NCI-H2029 (cell line): ENCODE measurements at regions not wholly inside any gene's neighbourhood (a gene's known extent, or its start where the extent isn't known, plus 50 kb on each side); places are given as distances from the start of the nearest gene placed in this dataset.

Experiments
- DNase-seq: peaks from one replicate; lab custom pipeline; 2025; lab: John Stamatoyannopoulos, UW

DNA sequence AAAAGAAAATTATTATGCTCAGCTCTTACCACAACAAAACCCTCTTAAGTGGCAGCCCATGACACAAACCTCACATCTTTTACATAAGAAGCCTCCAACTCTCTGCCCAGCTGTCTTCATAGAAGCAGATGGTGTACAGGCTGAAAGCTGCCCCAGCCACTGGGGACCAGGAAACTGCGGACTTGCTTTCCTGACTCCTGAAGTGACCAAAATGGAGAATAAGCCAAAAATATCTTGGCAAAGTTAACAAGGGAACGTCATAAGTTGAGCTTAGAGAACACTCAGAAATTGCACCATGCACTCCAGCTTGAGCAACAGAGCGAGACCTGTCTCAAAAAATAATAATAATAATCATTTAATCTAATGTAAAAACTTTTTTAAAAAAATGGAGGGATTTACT lies 160.3 kb upstream of the CDYL start:
- no peak for DNase-seq

DNA sequence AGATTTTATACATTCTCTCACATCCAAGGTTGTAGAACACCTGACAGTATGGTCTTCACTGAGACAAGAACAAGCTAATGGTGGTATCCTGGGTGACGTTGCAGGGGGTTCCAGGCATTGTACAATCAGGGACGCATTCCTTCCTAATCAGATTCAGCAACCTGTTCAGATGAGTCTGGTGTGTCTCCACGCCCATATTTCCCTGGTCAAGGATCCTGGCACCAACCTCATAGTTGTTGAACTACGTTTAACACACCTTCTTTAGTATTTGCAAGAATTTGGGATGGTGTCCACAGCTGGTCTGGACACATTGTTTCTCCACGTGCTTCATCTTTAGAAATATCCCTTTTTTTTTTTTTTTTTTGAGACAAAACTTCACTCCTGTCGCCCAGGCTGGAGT lies 161.0 kb upstream of the CDYL start:
- DNase-seq: no peak

DNA sequence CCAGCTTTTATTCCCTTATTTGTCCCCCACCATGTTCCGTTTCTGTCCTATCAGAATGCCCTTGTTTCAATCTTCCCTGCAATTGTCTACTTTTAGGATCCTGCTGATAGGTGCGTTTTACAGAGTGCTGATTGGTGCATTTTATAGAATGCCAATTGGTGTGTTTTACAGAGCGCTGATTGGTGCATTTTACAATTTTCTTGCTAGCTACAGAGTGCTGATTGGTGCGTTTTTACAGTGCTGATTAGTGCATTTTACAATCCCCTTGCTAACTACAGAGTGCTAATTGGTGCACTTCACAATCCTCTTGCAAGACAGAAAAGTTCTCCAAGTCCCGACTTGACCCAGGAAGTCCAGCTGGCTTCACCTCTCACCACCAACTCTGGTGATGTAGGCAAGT lies 161.6 kb upstream of the CDYL start:
- DNase-seq: no peak

DNA sequence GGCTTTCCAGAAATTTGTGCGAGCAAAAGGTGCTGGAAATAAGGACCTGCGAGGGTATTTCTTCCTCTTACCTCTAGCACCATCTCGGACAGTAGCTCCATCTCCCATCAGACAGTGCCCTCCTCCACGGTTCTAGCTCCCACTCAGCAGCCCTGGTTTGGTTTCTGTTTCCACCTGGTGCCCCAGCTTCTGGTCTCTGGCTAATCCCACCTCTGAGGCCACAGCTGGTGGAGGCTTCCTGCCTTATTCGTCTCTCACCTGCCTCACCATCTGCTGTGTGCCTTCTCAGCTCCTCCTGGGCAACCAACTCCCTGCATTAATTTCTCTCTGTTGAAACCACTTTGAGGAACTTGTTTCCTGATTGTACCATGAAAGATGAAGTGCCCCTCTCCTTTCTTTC lies 162.4 kb upstream of the CDYL start:
- no peak for DNase-seq

DNA sequence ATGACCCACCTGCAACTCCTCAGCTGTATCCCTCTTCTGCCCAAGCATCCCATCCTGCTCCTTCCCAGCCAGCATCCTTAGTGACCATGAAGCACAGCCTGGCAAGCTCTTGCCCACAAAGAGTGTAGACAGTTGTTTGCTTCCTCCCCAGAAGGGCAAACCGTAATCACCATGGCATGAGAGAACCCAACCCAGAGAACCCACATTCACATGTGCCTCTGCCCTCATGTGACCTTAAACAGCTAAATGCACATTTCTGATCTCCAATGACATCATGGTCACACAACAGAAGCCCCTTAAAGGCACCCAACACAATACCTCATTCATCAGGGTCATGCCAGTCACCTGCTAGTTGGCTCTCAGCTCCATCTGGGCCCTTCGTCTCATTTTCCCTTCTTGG lies 162.8 kb upstream of the CDYL start:
- no peak for DNase-seq

DNA sequence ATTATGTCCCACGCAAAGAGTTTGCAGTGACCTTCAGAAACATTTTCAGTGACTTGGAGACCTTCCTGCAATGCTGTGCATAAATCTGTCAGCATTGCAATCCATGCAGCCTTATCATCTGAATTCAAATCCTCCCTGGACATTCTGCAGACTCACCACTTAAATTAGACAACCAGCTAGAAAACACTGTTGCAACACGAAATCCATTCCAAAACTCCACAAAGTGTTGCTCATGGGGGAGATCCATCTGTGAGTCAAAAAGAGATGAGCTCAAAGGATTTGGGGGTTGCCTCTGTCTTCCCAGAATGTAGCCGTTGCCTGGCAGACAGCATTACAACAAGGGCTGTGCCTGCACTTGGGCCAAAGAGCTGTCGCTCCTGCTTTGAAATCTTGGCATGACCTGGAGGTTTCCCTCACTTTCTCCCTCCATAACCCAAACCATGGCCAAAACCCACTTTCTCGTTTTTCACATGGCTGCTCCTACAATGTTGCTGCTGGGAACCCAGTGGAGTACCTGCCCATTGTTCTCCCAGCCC lies 163.5 kb upstream of the CDYL start:
- DNase-seq: no peak

GRCh38 chr6:4611429-4612129 lies 164.6 kb upstream of the CDYL start:
- no peak for DNase-seq

DNA sequence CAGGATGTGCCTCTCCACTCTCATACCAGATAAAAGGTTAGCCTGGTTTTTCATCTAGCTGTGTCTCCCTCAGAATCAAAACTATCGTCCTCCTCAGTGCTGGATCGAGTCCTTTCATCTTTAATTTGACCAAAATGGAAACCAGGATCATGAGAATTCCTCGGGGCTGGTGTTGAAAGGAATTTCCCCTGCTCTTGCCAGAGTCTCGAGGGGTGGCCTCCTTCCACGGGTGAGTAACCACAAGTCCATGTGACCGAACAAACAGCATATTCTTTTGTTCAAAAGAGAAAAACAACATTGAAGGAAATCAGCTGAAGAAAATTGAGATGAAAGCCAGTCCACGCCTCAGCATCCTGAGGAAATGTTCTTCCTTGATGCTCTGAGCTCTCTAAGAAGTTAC lies 165.9 kb upstream of the CDYL start:
- DNase-seq: no peak

DNA sequence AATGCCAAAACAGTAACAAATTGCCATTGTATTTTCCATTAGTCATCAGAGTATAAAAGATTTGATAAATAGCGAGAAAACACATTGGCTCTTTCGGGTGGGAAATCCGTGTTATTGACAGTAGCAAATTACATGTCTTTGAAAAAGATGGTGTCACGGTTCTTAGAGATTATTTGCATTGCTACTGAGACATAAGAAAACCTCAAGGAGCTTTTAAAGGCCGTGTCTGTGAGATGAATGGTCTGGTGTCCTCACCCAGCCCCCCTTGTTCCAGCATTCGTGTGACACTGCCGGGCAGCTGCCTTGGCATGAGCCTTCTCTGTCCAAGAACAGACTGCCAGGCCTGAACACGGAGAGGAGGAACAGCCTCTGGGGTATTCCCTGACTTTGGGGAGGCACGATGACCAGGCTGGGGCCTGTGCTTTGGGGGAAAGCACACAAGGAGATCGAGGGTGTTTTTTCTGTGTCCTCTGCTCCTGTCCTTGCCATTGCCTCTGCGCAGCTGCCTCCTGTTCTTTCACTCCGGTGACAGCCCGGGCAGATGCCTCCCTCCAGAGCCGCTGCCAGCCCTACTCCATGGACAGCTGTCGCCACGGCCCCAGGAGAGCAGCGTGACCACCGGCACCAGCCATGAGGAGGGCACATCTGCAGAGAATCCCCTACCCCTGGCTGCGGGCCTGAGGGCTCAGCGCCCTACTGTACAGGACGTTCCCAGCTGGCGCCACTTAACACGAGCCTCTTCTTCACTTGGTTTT lies 167.7 kb upstream of the CDYL start:
- DNase-seq: no peak

DNA sequence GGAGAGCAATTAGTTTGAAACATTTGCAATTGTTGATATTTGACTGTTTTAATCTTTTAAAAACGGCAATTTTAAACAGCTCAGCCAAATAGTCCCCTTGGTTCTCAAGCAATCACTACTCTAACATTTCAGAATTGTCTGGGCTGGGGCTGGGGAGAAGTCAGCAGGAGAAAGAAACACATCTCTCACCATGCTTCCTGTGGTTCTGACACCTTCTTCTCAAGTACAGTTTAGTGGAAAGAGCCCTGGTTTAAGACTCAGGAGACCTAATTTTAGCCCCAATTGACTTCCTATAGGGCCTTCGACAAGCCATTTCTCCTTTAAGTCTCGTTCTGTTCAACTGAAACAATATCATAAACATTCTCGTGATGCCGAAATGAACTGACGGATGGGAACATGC lies 168.4 kb upstream of the CDYL start:
- DNase-seq: no peak

DNA sequence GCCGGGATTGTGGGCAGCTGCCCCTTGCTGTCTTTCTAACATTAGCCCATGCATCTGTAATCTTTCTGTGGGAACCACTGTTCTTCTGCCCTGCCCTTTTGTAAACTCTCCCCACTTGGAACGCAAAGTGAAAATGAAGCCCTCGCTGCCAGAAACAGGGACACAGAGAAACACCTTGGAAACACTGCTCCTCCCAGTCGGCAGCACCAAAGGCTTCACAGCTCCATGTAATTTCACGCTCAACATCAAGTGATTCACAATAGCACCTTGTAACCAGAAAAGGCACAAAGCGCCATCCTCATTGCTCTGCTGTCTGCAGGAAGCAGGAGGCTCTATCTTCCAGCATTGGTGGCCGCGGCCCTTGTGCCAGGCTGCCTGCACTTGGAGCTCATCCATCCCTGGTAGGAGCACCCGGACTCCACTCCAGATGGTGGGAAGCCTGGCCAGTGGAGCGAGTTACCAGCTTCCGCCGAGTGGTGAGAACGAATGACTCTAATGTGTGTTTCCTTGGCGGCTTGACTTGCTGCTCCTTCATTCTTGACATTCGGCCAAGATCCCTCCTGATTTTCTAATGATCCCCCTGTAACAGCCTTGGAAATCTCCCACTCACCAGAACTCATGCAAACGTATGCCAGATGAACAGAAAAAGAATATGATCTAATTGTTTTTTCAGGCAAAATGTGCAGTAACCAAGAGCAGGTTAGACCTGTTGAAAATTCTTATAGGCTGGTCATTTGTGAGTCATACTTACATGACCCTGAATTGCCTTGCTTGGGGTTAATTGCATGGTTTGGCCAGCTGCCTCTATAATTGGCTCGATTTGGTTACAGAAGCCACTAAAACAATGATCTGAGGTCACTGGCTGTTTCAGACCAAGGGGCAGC lies 169.1 kb upstream of the CDYL start:
- peak; percentile 72 for DNase-seq

DNA sequence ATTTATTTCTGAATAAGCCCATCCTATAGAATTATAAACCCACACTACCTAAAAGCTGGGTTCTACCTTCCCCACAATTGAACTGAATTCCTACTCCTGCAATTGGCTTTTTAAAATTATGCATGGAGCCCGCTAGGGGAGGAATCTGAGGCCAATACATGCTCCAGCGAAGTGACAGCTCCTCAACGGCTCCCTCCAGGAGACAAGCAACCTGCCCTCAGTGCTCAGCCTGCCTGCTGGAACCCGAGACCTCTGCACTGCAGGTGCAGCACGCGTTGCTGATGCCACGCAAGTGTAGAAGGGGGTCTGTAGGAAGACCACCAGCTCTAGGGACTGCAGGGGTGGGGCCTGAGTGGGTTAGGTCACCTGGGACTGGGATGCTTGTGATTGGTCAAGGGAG lies 170.2 kb upstream of the CDYL start:
- DNase-seq: no peak

DNA sequence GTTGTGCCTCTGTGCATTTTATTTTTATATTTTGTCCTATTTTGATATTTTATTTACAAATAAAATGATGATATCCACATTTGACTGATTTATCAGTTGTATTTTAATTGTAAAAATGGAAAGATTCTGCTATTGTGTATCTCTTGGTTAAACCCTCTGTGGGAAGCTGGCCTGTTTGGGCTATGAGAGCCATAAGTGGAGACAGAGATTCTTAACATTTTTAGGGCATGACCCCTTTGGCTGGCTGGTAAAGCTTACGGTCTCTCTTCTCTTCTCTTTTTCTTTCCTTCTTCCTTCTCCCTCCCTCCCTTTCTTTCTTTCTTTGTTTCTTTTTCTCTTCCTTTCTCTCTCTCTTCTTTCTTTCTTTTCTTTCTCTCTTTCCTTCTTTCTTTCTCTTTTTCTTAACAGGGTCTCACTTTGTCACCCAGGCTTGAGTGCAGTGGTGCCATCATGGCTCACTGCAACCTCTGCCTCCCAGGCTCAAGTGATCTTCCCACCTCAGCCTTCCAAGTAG lies 172.3 kb upstream of the CDYL start:
- no peak for DNase-seq

GRCh38 chr6:4603291-4603690 lies 172.9 kb upstream of the CDYL start:
- DNase-seq: no peak

- DNase-seq: no peak
Measured at GRCh38 chr6:4599924-4600323, 176.3 kb upstream of the CDYL start.

GRCh38 chr6:4598384-4598995 lies 177.7 kb upstream of the CDYL start:
- no peak for DNase-seq

- no peak for DNase-seq
Measured at GRCh38 chr6:4593951-4594350, 182.3 kb upstream of the CDYL start.

DNA sequence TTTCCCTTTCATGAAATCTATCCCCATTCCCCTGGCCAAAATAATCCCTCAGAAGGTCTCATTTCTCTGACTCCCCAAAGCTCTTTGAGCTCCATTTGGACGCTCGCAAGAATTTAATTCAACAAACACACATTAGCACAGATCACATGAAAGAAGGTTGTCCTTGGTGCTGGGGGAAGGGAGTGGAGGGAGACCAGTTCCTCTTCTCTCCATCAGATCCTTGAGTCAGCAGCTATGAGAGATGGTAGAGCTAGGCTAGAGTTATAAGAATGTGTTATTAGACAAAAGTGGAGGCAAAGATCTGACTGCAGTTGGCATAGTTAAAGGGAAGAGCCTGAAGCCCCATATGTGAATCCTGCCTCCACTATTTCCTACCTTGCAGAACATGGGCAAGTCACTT lies 184.2 kb upstream of the CDYL start:
- DNase-seq: no peak

- no peak for DNase-seq
Measured at GRCh38 chr6:4591218-4591617, 185.0 kb upstream of the CDYL start.

DNA sequence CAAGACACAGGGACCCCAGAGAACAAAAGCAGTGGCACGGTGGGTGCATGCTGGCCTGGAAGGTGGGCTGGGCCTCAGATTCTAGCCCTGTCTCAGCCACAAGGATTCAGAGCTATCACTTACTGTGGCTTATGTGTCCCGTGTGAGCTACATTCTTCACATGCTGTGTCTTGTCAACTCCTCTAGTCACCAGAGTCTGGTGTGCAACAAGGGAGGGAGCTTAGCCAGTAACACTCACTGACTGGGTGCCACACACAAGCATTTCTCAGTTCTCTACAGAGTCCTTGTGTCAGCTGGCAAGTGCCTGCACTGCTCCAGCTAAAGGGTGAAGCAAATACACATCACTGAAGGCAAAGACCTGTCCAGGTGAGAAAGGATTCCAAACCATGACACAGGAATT lies 186.9 kb upstream of the CDYL start:
- no peak for DNase-seq

- no peak for DNase-seq
Measured at GRCh38 chr6:4588581-4588980, 187.6 kb upstream of the CDYL start.

- DNase-seq: no peak
Measured at GRCh38 chr6:4588163-4588562, 188.0 kb upstream of the CDYL start.
